ENCODE measurements at regions not wholly inside any gene's neighbourhood (a gene's known extent, or its start where the extent isn't known, plus 50 kb on each side); places are given as distances from the start of the nearest gene placed in this dataset.

GRCh38 chr10:33808475-33808874 lies 474.0 kb upstream of the NRP1 start:
- DNase-seq = peak; percentile 62

GRCh38 chr10:33807531-33808359 lies 473.3 kb upstream of the NRP1 start:
- DNase-seq = no peak

DNA sequence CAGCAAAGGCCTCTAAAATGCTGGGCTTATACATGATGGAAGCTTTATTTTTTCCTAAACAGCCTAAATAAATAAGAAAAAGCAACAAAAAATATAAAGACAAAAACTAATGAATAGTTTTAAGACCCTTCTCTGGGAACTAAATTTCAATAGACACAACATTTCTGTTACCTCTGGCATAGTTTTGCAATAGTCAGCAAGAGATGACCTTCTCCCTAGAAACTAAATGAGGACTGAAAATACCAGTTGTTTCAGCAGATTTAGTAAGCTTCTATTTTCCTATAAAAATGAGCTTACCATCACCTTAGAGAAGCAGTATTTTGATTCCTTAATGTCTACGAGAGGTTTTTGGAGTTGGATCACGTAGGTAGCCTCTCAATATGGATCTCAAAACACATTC lies 471.4 kb upstream of the NRP1 start:
- no peak for DNase-seq

- DNase-seq = no peak
These were observed 470.1 kb upstream of the NRP1 start for GRCh38 chr10:33804584-33804983.

DNA sequence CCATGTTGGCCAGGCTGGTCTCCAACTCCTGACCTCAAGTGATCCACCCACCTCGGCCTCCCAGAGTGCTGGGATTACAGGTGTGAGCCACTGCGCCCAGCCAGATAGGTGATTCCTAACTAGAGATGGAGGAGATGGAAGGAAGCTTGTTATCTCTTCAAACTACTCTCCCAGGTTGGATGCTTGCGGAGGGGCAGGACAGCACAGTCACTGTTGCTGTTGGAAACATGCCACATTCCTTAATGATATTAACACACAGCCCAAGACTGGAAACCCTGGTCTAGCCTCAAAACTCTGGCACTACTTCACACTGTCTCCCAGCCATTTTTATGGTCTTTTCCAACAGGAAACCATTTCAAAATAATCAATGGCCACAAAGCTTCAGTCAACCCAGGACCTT lies 468.8 kb upstream of the NRP1 start:
- peak; percentile 59 for DNase-seq

DNA sequence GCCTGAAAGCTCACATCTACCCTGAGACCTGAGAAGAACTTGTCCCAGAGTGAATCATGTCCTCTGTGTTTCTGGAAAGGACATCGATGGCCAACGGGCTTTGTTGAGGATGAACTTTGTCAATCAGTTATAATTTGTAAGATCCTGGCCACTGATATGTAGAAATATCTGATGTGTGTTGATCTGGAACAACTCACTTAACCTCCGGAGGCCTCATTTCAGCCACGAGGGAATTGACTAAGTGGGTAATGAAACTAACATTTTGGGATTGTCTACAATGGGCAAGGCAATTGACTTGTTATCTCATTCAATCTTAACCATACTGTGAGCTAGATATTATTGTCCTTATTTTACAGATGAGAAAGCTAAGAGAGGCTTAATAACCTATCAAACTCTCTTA lies 468.1 kb upstream of the NRP1 start:
- DNase-seq = no peak

- peak; percentile 35 for DNase-seq
These were observed 467.2 kb upstream of the NRP1 start for GRCh38 chr10:33801705-33802104.

- DNase-seq = no peak
These were observed 466.5 kb upstream of the NRP1 start for GRCh38 chr10:33800986-33801385.

- no peak for DNase-seq
These were observed 466.1 kb upstream of the NRP1 start for GRCh38 chr10:33800545-33800944.

GRCh38 chr10:33799944-33800323 lies 465.5 kb upstream of the NRP1 start:
- DNase-seq = no peak

- peak; percentile 44 for DNase-seq
These were observed 464.9 kb upstream of the NRP1 start for GRCh38 chr10:33799281-33799943.

DNA sequence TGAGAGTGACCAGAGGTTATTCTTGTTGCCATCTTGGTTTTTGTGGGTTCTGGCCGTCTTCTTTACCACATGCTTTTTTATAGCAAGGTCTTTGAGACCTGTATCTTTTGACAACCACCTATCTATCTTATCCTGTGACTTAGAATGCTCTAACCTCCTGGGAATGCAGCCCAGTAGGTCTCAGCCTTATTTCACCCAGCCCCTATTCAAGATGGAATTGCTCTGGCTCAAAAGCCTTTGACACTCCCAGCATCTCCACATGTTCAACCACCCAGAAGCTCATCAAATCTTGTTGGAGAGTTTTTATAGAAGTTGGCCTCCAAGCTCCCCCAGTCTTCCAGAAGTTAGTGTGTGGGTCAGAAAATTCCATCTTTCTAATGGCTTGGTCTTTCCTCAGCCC lies 464.3 kb upstream of the NRP1 start:
- DNase-seq = no peak

- no peak for DNase-seq
These were observed 462.2 kb upstream of the NRP1 start for GRCh38 chr10:33796680-33797079.

DNA sequence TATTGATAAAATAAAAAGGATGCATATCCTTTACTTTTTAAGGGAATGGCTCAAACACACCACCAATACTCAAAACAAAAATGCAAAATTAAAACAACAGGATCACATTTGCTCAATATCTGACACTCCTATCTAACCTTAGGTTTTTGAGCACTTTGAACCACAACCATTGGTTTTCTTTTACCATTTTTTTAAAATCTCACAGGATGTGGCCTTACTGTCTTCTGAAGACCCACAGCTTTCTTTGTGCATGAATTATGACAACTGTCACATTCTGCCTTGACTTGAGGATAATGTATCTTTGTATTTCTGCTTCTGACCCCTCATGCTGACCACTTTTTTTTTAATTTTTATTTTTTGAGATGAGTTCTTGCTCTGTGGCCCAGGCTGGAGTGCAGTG lies 461.1 kb upstream of the NRP1 start:
- no peak for DNase-seq

DNA sequence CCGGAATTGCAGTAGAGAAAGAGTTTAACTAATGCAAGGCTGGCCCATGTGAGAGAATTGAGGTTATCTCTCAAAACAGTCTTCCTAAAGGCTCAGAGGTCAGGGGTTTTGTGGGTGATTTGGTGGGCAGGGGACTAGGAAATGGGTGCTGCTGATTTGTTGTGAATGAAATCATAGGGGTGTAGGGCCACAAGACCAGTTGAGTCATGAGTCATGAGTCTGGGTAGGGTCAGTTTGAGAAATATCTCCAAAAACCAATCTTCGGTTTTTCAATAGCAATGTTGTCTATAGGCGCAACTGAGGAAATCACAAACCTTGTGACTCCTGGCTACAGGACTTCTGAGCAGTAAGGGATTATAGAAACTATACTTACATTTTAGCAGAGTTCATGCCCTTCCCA lies 460.0 kb upstream of the NRP1 start:
- DNase-seq = no peak

- no peak for DNase-seq
These were observed 459.3 kb upstream of the NRP1 start for GRCh38 chr10:33793793-33794192.

GRCh38 chr10:33791272-33791660 lies 456.8 kb upstream of the NRP1 start:
- DNase-seq = no peak

DNA sequence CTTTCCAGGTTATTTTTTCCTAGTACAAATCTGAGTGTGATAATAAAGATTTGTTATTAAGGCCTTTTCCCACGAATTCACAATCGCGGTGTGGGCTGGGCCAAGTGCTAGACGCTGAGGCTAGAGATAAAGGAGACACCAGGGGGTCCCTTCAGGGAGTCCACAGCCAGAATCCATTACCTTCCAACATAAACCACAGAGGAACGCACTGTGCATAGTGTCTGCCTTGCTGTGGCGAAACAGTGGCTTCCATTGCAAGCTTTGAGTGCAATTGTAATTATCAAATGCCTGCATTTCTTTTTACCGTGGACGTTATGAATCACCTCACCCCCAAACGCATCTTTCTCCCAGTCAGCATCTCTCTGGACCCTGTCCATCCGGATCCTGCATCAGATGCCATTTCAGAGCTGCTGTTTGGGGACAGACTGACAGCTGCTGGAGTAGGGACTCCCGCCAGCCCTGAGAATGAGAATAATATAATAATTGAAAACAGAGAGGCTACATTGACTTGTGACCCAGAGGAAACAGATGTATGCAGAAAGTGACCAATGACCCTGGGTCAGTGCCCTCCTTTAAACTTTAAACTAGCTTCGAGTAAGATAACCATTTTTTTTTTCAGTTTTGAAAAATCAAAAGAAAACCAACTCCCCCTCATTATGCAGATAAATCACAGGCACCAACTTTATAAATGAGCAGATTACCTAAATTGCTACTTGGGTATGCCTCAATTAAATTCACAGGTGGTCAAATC lies 456.2 kb upstream of the NRP1 start:
- no peak for DNase-seq

DNA sequence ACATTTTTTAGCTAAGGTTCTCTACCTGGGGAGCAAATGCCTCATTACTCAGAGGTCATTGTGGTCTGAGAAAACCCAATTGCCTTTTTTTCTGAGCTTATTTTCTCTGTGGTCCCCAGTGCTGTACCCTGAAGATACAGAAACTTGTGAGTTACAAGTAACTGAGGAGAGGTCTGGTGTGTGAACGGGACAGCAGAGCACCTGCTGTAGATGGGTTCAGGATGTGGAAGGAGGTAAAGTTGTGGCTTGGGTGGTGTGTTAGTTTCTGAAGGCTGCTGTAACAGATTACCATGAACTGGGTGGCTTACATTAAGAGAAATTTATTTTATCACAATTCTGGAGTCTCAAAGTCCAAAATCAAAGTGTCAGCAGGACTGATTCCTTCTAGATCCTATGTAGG lies 449.1 kb upstream of the NRP1 start:
- DNase-seq = no peak

DNA sequence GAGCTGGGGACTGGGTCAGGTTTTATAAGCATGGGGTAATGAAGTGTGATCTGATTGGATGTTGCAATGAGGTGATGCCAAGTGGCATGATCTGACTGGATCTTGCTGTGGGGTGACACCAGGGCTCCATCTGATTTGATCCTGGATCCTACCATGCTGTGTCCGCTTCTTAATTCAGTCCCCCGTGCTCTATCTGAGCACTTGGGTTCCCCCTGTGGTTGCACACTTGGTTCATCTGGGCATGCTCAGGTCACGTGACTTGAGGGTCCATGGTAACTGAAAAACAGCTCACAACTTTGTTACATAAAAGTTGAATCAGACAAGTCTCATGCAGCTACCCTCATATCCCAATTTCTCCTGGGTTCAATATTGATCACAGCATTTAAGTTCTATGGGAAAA lies 448.6 kb upstream of the NRP1 start:
- DNase-seq = no peak

GRCh38 chr10:33781606-33782395 lies 447.3 kb upstream of the NRP1 start:
- peak; percentile 5 for DNase-seq

DNA sequence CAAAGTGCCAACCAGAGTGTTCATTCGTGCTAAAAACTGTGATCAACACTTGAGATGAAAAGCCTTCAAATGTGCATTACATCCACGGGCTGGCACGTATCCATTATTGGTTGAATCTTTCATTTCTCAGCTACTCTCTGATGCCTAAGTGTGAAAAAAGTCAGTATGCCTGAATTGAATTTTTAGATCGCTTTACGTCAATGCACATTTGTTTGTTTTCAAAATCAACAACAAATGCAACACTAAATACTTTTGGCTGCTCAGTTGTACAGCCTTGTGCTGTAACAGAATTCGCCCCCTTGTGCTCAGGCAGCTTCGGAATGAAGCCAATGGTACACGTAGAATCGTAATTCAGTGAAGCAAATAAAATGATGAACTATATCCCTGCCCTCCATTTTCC lies 446.5 kb upstream of the NRP1 start:
- no peak for DNase-seq

GRCh38 chr10:33777223-33777622 lies 442.8 kb upstream of the NRP1 start:
- DNase-seq = no peak

All from EL (cell line).